ENCODE measurements at regions not wholly inside any gene's neighbourhood (a gene's known extent, or its start where the extent isn't known, plus 50 kb on each side); places are given as distances from the start of the nearest gene placed in this dataset.
"Not testable (repeated sequence)": the region's sequence is repeated elsewhere in the genome, so short reads cannot be mapped to it uniquely, and the experiment has no call there.

DNA sequence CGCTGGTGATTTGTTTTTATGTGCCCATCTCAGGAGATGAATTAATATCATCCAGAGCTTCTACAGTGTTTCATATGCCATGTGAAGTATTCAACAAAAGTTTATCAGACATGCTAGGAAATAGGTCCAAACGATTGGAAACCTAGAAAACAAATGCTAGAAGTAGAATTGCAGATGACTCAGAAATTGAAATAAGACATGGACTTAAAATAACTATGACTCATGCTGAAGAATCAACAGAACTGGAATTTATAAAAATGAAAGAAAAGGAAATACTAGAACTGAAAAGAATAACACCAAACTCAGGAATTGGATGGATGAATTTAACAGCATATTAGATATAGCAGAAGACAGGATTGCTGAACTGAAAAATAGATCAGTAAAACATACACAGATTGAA, 172.7 kb upstream of the GIMD1 start:
- TF ChIP-seq, protein P1, sequence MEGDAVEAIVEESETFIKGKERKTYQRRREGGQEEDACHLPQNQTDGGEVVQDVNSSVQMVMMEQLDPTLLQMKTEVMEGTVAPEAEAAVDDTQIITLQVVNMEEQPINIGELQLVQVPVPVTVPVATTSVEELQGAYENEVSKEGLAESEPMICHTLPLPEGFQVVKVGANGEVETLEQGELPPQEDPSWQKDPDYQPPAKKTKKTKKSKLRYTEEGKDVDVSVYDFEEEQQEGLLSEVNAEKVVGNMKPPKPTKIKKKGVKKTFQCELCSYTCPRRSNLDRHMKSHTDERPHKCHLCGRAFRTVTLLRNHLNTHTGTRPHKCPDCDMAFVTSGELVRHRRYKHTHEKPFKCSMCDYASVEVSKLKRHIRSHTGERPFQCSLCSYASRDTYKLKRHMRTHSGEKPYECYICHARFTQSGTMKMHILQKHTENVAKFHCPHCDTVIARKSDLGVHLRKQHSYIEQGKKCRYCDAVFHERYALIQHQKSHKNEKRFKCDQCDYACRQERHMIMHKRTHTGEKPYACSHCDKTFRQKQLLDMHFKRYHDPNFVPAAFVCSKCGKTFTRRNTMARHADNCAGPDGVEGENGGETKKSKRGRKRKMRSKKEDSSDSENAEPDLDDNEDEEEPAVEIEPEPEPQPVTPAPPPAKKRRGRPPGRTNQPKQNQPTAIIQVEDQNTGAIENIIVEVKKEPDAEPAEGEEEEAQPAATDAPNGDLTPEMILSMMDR (IDR thresholded peaks at IDR 0.05; ENCODE audit: control extremely low read depth, extremely low read depth, low read depth, missing control alignments), result no peak
- CTCF ChIA-PET, result no interaction called here
- POLR2A ChIA-PET, result no interaction called here
- DNase-seq (ENCODE audit: extremely low spot score), result no peak

DNA sequence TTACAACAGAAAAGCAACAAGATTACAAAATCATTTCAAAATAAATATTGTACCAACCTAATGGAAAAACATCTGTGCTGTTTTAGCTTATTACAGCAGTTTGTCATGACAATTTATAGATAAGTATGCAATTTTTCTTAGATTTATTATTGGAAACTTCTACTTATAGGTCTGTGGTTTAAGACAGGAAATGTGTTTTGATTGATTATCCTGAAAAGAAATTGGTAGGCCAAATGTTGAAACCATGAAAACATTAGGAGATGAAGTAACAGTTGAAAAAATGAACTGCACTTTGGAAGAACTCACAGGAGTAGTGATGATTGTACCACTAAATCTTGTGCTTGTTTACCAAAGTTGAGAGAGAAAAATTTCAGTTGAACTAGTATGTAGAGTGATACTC, 162.2 kb upstream of the GIMD1 start:
- no peak for DNase-seq (ENCODE audit: extremely low spot score)
- TF ChIP-seq, protein P1 (IDR thresholded peaks at IDR 0.05; ENCODE audit: control extremely low read depth, extremely low read depth, low read depth, missing control alignments), result no peak
- CTCF ChIA-PET, result no interaction called here
- POLR2A ChIA-PET, result no interaction called here

DNA sequence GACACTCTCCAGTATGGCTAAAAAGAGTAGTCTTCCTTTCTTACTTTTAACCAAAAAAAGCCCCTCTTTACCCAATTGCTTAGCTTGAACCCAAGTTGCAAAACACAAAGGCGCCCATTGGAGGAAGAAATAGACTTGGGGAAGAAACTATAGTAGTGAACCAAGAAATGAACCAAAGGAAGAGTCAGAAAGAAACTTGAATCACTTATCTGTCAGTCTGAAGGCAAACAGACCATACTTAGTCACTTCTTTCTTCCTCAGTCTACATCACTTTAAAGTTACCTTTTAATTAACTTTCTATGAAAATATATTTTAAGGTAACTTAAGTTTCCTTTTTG, 161.4 kb upstream of the GIMD1 start:
- no peak for DNase-seq (ENCODE audit: extremely low spot score)
- TF ChIP-seq, protein P1 (IDR thresholded peaks at IDR 0.05; ENCODE audit: control extremely low read depth, extremely low read depth, low read depth, missing control alignments), result no peak
- CTCF ChIA-PET, result no interaction called here
- POLR2A ChIA-PET, result no interaction called here

DNA sequence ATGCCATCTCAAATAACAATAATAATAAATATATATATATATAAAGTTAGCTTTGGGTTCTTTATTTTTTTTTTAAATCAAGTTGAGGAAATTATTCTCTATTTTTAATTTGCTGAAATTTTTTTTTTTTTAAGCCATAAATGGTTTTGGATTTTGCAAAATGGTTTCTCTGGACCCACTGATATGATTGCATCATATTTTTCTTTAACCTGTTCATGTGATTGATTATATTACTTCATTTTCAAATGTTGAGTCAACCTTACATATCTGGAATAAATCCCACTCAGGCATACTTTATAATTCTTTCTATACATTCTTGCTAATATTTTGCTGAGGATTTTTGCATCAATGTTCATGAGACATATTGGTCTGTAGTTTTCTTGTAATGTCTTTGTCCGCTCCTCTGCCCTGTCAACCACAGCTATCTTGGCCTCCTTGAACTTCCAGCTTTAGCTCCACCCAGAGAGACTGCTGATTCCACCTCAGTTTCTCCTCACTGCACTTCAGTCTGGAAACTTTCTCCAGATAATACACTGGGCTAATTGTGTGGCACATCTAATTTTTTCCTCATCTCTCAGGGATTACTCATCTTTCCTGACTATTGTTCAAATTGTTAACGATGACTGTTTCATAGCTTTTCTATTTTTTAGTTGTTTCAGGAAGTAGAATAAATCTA, 160.9 kb upstream of the GIMD1 start:
- ChIA-PET POLR2A (no interaction called here), CTCF (interaction anchor here (0.6 to 0.9 kb wide), 2 partner anchors 14 to 684 kb away, joined by 3 read pairs; no protein-coding TSS in a partner anchor)
- TF ChIP-seq, protein P1 (IDR thresholded peaks at IDR 0.05; ENCODE audit: control extremely low read depth, extremely low read depth, low read depth, missing control alignments), result no peak
- no peak for DNase-seq (ENCODE audit: extremely low spot score)

DNA sequence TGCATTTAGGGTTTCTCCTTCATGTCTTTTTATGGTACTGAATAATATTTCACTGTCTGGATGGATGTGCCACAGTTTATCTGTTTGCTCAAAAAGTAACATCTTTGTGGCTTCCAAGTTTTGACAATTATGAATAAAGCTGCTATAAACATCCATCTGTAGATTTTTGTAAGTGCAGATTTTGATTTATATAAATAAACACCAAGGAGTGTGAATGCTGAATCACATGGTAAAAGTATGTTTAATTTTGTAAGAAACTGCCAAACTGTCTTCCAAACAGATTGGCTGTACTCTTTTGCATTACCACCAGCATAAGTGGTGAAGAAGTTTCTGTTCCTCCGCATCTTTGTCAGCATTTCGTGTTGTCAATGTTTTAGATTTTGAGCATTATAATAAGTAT, 158.7 kb upstream of the GIMD1 start:
- DNase-seq (ENCODE audit: extremely low spot score), result no peak
- ChIA-PET CTCF (no interaction called here), POLR2A (no interaction called here)
- TF ChIP-seq, protein P1 (IDR thresholded peaks at IDR 0.05; ENCODE audit: control extremely low read depth, extremely low read depth, low read depth, missing control alignments), result no peak

DNA sequence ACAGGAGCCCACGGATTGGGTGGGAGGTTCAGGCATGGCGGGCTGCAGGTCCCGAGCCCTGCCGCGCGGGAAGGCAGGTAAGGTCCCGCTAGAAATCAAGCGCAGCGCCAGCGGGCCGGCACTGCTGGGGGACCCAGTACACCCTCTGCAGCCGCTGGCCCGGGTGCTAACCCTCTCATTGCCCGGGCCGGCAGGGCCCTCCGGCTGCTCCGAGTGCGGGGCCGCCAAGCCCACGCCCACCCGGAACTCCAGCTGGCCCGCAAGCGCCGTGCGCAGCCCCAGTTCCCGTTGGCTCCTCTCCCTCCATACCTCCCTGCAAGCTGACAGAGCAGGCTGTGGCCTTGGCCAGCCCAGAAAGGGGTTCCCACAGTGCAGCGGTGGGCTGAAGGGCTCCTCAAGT, 156.8 kb upstream of the GIMD1 start:
- DNase-seq (ENCODE audit: extremely low spot score); CTCF ChIA-PET; POLR2A ChIA-PET: not testable (repeated sequence)

DNA sequence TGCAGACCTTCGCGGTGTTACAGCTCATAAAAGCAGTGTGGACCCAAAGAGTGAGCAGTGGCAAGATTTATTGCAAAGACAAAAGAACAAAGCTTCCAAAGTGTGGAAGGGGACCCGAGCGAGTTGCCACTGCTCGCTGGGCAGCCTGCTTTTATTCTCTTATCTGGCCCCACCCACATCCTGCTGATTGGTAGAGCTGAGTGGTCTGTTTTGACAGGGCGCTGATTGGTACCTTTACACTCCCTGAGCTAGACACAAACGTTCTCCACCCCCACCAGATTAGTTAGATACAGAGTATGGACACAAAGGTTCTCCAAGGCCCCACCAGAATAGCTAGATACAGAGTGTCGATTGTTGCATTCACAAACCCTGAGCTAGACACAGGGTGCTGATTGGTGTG, 156.2 kb upstream of the GIMD1 start:
- POLR2A ChIA-PET; DNase-seq (ENCODE audit: extremely low spot score); CTCF ChIA-PET: not testable (repeated sequence)

DNA sequence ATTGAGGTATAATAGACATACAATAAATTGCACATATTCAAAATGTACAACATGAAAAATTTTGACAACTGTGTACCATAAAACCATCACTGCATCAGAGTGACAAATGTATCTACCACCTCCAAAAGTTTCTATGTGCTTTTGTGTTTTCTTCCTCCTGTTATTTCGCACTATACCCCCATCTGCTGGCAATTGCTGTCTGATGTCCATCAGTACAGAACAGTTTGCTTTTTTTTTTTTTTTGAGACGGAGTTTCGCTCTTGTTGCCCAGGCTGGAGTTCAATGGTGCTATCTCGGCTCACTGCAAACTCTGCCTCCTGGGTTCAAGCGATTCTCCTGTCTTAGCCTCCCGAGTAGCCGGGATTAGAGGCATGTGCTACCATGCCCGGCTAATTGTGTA, 154.3 kb upstream of the GIMD1 start:
- POLR2A ChIA-PET, result no interaction called here
- TF ChIP-seq, protein P1 (IDR thresholded peaks at IDR 0.05; ENCODE audit: control extremely low read depth, extremely low read depth, low read depth, missing control alignments), result no peak
- CTCF ChIA-PET, result interaction anchor here (1.8 kb wide), 1 partner anchor 19 kb away, joined by 7 read pairs; no protein-coding TSS in a partner anchor
- no peak for DNase-seq (ENCODE audit: extremely low spot score)
